Stimulated activated CD4-positive, alpha-beta T cell treated with anti-CD3 and anti-CD28 coated beads, Interleukin-15, amount 100 ng/mL, for 48 hours (primary cell): ENCODE measurements at regions not wholly inside any gene's neighbourhood (a gene's known extent, or its start where the extent isn't known, plus 50 kb on each side); places are given as distances from the start of the nearest gene placed in this dataset.
"Not testable (repeated sequence)": the region's sequence is repeated elsewhere in the genome, so short reads cannot be mapped to it uniquely, and the experiment has no call there.

Experiments used
- DNase-seq, 2 donors: peaks; one replicate each; pipeline ENCODE4 v3.0.0-alpha.2; 2020; ENCODE audit warnings: low read depth in 2 of 2

- DNase-seq: no peak
Measured at GRCh38 chr3:84236261-84236660, 722.5 kb upstream of the CADM2 start.

- DNase-seq: no peak
Measured at GRCh38 chr3:84245789-84246188, 713.0 kb upstream of the CADM2 start.

- DNase-seq: no peak
Measured at GRCh38 chr3:84260596-84260995, 698.2 kb upstream of the CADM2 start.

- DNase-seq: no peak
Measured at GRCh38 chr3:84265768-84266167, 693.0 kb upstream of the CADM2 start.

- DNase-seq: no peak
Measured at GRCh38 chr3:84275532-84275931, 683.3 kb upstream of the CADM2 start.

- no peak for DNase-seq
Measured at GRCh38 chr3:84277562-84278224, 681.1 kb upstream of the CADM2 start.

- no peak for DNase-seq
Measured at GRCh38 chr3:84292128-84292527, 666.7 kb upstream of the CADM2 start.

- no peak for DNase-seq
Measured at GRCh38 chr3:84299329-84299728, 659.5 kb upstream of the CADM2 start.

GRCh38 chr3:84304214-84304613 lies 654.6 kb upstream of the CADM2 start:
- DNase-seq: no peak

GRCh38 chr3:84307339-84307738 lies 651.5 kb upstream of the CADM2 start:
- DNase-seq: no peak

- DNase-seq: no peak
Measured at GRCh38 chr3:84308379-84308778, 650.4 kb upstream of the CADM2 start.

GRCh38 chr3:84318273-84318809 lies 640.4 kb upstream of the CADM2 start:
- DNase-seq: no peak

GRCh38 chr3:84365563-84366278 lies 593.1 kb upstream of the CADM2 start:
- not testable (repeated sequence) for DNase-seq
